HS-27A (cell line): ENCODE measurements at regions not wholly inside any gene's neighbourhood (a gene's known extent, or its start where the extent isn't known, plus 50 kb on each side); places are given as distances from the start of the nearest gene placed in this dataset.

Source experiments
- DNase-seq: peaks from one replicate; pipeline ENCODE4 v3.0.0-alpha.2; 2012; ENCODE audit warnings: low read depth, missing footprints

DNA sequence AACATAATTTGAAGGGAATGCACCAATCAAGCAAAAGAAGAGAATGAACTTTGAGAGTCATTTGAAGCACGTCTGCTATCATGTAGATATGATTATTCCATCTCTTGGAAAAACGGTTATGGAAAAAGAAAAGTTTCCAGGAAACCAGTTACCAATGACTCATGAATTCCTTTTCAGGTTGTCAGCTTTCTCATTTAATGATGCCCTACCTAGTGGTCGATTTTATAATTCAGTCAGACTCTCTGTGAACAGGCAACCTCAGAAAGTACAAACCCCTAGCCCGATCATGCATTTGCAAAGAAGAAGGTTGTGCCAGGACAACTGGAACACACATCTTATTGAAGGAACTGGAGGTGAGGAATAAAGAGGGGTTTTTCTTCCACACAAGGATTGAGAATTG is 355.1 kb upstream of the GRIA1 start:
- DNase-seq: no peak

- DNase-seq: no peak
Observed at GRCh38 chr5:153136910-153137614, 353.4 kb upstream of the GRIA1 start.

GRCh38 chr5:153147891-153148623 is 342.4 kb upstream of the GRIA1 start:
- no peak for DNase-seq

GRCh38 chr5:153148624-153148976 is 341.9 kb upstream of the GRIA1 start:
- DNase-seq: no peak

DNA sequence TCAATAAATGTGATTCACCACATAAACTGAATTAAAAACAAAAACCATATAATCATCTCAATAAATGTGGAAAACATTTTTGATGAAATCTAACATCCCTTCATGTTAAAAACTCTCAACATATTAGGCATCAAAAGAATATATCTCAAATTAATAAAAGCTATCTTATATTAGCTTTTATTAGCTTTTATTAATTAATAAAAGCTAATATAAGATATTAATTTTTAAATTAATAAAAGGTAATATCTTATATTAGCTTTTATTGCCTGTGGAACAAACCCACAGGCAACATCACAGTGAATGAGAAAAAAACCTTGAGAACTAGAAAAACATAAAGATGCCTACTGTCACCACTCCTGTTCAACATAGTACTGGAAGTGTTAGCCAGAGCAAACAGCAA is 338.9 kb upstream of the GRIA1 start:
- DNase-seq: no peak

GRCh38 chr5:153153086-153153485 is 337.4 kb upstream of the GRIA1 start:
- no peak for DNase-seq

GRCh38 chr5:153157156-153157555 is 333.3 kb upstream of the GRIA1 start:
- no peak for DNase-seq

DNA sequence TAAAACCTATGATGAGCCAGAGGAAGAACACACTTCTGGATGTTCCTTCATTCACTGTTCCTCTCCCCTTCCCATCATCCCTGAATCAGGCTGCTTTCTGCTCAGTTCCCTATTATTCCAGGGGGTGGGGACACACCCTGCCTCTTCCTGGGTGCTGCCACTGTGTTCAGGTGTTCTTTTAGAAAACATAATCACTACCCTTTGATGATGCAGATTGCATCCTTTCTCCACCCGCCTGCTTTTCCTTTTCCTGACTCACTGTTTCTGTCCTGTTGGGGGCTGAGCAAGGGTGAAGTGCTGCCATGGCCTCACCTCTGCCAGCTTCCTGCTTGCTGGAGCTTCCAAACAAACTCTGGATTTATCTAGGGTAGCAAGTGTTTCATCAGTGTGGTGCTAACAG is 331.9 kb upstream of the GRIA1 start:
- DNase-seq: no peak

GRCh38 chr5:153159616-153160015 is 330.9 kb upstream of the GRIA1 start:
- no peak for DNase-seq

DNA sequence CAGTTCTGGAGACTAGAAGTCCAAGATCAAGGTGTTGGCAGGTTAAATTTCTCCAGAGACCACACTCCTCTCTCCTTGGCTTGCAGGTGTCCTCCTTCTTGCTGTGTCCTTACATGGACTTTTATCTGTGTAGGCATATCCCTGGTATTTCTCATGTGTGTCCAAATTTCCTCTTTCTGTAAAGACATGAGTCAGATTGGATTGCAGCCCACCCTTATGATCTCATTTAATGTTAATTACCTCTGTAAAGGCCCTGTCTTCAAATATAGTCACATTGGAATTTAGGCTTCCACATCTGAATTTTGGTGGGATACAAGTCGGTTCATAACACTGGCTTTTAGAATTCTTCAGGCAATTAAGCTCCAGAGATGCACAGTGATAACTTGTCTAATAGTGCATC is 322.2 kb upstream of the GRIA1 start:
- DNase-seq: no peak

DNA sequence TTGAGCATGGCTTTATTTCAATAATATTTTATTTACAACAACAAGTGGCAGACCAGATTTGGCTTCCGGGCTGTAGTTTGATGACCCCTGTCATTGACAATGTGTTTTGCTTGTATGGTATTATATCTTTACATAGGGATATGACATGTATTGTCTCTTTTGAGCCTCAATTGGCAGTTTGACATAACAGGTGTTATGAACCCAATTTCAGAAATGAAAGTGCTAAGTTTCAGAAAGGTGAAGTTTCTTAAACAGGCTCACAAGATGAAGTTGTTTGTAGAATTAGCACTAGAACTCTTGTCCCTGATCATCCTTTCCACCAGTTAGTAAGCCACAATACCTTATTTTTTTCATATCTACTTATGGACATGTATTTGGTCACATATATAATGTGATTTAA is 303.0 kb upstream of the GRIA1 start:
- DNase-seq: no peak

- no peak for DNase-seq
Observed at GRCh38 chr5:153206361-153206760, 284.1 kb upstream of the GRIA1 start.

DNA sequence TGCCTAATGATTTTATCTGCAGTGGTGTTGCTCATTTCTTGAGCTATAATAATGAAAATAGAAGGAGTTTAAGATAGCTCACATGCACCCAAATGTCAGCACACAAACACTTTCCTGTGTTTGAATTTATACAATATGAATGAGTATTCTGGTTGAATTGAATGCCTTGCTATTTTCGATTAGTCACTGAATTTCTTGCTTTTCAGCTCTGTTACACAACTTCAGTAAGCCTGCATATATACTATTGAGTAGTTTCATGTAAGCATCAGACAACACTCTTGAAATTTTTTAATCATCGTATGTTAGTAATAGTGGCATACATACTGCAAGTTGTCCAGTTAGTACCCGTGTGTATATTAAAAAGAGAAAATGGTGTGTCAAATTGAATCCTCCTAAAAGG is 281.5 kb upstream of the GRIA1 start:
- DNase-seq: no peak

GRCh38 chr5:153209687-153210086 is 280.8 kb upstream of the GRIA1 start:
- no peak for DNase-seq

DNA sequence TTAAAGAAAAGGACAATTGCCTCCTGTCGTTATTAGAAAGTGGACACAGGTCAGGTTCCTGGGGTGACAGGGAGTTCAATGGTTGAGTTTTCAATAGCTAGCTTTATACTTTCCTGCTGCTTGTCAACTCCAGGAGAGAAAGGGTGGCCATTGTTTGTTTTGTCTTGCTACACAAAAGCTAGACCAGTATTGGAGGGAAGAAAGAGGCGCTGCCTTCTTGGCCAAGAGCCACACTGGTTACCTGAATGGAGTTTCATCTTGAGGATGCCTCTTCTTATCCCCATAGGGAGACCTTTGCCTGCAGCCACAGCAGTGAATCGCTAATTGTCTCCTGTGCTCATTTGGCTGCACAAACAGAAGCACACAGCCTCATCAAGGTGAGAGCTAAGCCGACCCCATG is 279.4 kb upstream of the GRIA1 start:
- no peak for DNase-seq

GRCh38 chr5:153212471-153212870 is 278.0 kb upstream of the GRIA1 start:
- DNase-seq: no peak

DNA sequence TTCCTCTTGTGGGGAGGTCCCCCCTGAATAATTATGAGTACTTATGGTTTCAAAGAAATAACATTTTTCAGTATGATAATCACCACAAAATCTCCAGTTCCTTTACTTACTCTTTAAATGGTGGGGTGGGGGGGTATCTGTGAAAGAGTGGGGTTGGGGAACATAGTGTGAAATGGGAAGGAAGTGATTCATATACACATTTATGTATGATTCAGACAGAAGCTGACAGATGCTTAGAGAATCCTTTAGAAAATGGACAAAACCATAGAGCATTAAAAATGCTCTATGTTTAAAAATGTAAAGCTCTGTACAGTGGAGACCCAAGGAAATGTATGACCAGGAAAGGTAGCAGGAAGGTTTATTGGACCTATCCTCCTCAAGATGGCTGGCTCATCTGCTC is 267.5 kb upstream of the GRIA1 start:
- DNase-seq: no peak

DNA sequence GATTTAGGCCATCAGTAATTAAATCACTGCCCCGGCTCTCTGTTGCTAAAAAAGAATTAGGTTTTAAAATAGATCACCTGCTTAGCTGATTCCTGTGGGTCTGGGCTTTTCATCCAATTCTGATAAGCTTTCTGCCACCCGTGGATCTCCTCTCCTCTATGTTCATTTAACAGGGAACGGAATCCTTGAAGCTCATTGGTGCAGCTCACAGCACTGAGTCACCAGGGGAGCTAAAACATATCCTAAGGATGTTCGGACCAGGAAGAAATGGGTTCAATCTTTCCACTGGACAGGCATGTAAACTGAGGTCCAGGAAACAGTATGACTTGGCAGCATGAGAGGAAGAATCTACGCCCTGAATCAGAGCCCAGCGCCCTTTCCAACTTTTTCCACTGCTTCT is 267.1 kb upstream of the GRIA1 start:
- no peak for DNase-seq

- no peak for DNase-seq
Observed at GRCh38 chr5:153224651-153225050, 265.8 kb upstream of the GRIA1 start.

GRCh38 chr5:153233933-153234332 is 256.5 kb upstream of the GRIA1 start:
- no peak for DNase-seq

DNA sequence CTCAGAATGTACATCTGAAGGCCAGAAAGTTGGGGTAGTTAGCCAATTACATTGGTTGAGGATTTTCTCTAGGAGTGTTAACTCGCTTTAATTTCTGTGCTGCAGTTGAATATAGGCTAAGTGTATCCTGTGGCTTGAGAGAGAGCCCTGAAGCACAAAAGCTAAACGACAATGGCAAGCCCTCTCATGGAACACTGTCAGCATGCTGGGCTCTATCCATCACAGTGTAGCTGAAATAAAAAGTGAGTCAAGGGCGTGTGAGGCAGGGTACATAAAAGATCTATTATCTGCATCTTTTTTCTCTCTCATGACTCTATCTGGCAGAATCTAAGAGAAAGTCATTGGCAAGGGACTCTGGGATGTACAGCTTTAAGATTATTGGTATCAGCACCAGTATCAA is 254.2 kb upstream of the GRIA1 start:
- no peak for DNase-seq

- DNase-seq: no peak
Observed at GRCh38 chr5:153237671-153238332, 252.7 kb upstream of the GRIA1 start.

- DNase-seq: no peak
Observed at GRCh38 chr5:153257381-153257780, 233.1 kb upstream of the GRIA1 start.
